Ascending aorta (tissue), 2 donors: ENCODE measurements at regions not wholly inside any gene's neighbourhood (a gene's known extent, or its start where the extent isn't known, plus 50 kb on each side); places are given as distances from the start of the nearest gene placed in this dataset.
A peak's percentile ranks its signal among the peaks of the same experiment; 100 is the strongest.

Experiments
- DNase-seq, 2 donors: peaks; one replicate each; pipeline ENCODE4 v3.0.0-alpha.2; 2019; ENCODE audit warnings: low spot score in 2 of 2
- H3K27ac ChIP-seq, 2 donors: fragments of 200-600 bp; sonication (generic); one replicate each; pipeline ENCODE4 v1.5.1; 2016 to 2017; ENCODE audit warnings: mild to moderate bottlenecking in 1 of 2
- H3K27me3 ChIP-seq: fragments of 200-600 bp; sonication (generic); one replicate; pipeline ENCODE4 v1.5.1; 2017
- H3K36me3 ChIP-seq, 2 donors: fragments of 200-600 bp; sonication (generic); one replicate each; pipeline ENCODE4 v1.5.1; 2016
- H3K4me1 ChIP-seq, 2 donors: fragments of 200-600 bp; sonication (generic); one replicate each; pipeline ENCODE4 v1.5.1; 2016 to 2017; ENCODE audit warnings: mild to moderate bottlenecking in 1 of 2
- H3K4me3 ChIP-seq, 2 donors: fragments of 200-600 bp; sonication (generic); one replicate each; pipeline ENCODE4 v1.5.1; 2016 to 2017; ENCODE audit warnings: mild to moderate bottlenecking in 1 of 2
- H3K9me3 ChIP-seq, 2 donors: fragments of 200-600 bp; sonication (generic); one replicate each; pipeline ENCODE4 v1.5.1; 2016
- intact Hi-C: fragments of 100-400 bp; cut with DNase I; formaldehyde crosslinking; loops from one replicate; pipeline ENCODE4 v1.15.1; 2023
- TF ChIP-seq, protein P1 (sequence below), 3 experiments: fragments of 200-600 bp in 2 of 3; fragments of 450-650 bp in 1 of 3; sonication (generic) in 2 of 3; IDR thresholded peaks; one replicate each; pipeline ENCODE4 v1.5.1; 2016 to 2019; ENCODE audit warnings: antibody characterized with exemption in 3 of 3, mild to moderate bottlenecking in 1 of 3, moderate library complexity in 1 of 3

DNA sequence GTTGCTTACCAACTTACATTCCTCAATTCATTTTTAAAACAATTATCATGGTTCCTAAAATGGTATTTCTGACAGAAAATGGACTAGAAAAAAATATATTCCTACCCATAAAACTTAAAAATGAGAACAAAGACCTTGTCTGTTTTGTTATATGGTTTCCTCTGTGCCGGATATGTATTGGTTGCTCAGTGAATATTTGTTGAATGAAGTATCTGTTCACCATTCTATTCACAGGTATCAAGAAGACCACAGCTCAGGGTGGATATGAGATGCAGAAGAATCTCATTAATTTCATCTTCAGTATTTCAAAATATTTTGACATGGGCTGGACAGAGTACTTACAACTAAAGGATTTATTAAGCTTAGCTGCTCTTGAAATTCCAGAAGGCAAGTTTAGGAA is 58.1 kb downstream of the TUSC7 start:
- DNase-seq = no peak
- intact Hi-C loops = no loop called here
- Histone ChIP-seq H3K9me3 (no peaks in the 10 kb centered on the region), H3K27me3 (no peaks in the 10 kb centered on the region), H3K36me3 (no peaks in the 10 kb centered on the region), H3K4me1 (no peaks in the 10 kb centered on the region), H3K27ac (no peak overlapping the region), H3K4me3 (no peak overlapping the region)
- TF ChIP-seq, protein P1, sequence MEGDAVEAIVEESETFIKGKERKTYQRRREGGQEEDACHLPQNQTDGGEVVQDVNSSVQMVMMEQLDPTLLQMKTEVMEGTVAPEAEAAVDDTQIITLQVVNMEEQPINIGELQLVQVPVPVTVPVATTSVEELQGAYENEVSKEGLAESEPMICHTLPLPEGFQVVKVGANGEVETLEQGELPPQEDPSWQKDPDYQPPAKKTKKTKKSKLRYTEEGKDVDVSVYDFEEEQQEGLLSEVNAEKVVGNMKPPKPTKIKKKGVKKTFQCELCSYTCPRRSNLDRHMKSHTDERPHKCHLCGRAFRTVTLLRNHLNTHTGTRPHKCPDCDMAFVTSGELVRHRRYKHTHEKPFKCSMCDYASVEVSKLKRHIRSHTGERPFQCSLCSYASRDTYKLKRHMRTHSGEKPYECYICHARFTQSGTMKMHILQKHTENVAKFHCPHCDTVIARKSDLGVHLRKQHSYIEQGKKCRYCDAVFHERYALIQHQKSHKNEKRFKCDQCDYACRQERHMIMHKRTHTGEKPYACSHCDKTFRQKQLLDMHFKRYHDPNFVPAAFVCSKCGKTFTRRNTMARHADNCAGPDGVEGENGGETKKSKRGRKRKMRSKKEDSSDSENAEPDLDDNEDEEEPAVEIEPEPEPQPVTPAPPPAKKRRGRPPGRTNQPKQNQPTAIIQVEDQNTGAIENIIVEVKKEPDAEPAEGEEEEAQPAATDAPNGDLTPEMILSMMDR (IDR thresholded peaks at IDR 0.05) = no peak

DNA sequence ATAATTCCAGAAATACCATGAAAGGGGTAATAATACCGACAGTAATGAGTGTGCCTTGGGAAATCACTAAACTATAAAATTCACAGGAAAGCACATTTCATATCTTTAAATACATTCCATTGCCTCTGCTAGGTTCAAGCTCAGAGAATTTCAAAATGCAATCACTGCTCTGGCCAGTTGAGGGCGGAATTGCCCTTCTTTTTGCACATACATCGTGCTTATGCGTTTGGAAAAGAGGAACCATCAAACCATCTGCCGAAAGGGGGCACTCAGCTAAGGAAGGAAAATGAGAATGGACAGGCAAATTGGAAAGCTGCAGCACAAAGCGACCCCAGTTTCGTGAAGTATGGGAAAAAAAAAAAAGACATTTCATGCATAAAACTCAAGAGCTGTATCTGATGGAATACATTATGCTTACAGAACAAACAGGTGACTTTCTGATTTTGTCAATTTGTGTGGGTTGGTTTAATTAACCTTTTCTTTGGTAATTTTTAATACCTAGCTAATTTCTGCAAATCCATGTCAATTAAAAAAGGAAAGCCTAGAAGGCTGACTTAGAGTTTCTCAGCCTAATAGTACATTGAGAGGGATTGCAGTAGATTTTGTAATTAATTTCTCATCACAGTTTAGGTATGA is 61.4 kb downstream of the TUSC7 start:
- H3K4me1 ChIP-seq = no peaks in the 10 kb centered on the region
- intact Hi-C loops = loop anchor here (2.0 to 10.0 kb wide), 2 partner anchors 754 to 948 kb away; no protein-coding TSS in a partner anchor
- no peaks in the 10 kb centered on the region for H3K27me3 ChIP-seq
- peak in 1 of 2 donors; percentile 77 for DNase-seq
- TF ChIP-seq, protein P1 (IDR thresholded peaks at IDR 0.05) = peak; percentile 50 to 88 (median 75)
- H3K9me3 ChIP-seq = no peaks in the 10 kb centered on the region
- H3K4me3 ChIP-seq = no peak overlapping the region
- no peak overlapping the region for H3K27ac ChIP-seq
- H3K36me3 ChIP-seq = no peaks in the 10 kb centered on the region

DNA sequence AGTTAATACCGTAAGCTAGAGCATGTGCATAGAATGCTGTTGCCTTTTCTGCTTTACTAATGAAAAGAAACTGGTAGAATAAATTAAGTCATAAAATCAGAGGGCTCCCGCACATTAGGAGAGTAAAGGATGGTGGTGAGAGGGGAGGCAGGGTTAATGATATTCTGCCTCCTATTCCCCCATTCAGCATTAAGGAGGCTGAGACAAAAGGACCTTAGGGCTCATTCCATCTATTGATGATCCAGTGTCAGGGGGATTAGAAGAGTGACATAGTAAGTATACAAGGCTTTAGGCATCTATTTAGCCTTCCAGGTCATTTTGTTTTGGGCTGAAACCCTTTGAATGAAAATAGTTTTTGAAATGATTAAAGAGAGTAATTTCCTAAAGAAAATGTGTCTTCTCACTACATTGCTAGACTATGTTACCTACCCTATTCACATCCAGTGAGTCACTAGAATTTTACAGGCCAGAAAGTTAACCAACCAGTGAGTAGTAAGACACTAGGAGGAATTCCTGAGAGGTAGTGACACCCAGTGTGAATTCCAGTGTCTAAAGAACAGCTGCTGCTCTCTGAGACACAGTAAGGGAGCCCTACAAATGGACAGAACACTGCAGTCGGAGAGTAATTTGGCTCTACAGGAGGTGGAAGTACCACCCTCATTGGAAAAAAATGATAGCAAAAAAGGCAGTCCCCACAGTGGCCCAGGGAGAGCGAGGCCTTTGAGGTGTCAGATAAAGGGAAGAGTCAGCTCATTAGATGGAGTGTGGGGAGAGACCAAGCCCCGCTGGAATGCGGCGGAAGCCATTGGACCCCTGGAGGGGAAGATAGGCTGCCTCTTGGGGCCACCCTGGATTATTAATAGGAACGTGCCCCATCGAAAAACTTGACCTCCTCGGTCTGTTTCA is 67.6 kb downstream of the TUSC7 start:
- H3K27me3 ChIP-seq = no peaks in the 10 kb centered on the region
- H3K4me1 ChIP-seq = no peaks in the 10 kb centered on the region
- H3K9me3 ChIP-seq = no peaks in the 10 kb centered on the region
- H3K4me3 ChIP-seq = no peak overlapping the region
- no peak for DNase-seq
- no peak overlapping the region for H3K27ac ChIP-seq
- H3K36me3 ChIP-seq = no peaks in the 10 kb centered on the region
- intact Hi-C loops = loop anchor here (10.0 kb wide), 1 partner anchor 748 kb away; no protein-coding TSS in a partner anchor
- TF ChIP-seq, protein P1 (IDR thresholded peaks at IDR 0.05) = no peak

DNA sequence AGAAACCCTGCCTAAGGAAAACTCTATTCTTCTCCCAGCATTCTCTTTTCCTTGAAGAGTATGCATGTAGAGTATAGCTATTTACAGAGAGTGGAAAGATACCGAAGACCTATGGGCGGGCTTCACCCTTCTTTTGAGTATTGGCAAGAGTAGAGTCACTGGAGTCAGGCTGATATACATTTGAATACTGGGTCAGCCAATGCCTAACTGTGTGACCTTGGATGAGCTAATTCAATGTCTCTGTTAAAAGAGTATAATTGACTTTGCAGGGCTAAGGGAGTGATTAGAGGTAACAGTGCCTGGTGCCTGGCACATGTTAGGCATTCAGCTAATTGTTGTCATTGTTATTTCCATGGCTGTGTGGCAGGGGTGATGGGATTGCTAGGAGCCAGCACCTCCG is 75.6 kb downstream of the TUSC7 start:
- H3K27me3 ChIP-seq = no peaks in the 10 kb centered on the region
- no peak overlapping the region for H3K27ac ChIP-seq
- no peaks in the 10 kb centered on the region for H3K9me3 ChIP-seq
- H3K36me3 ChIP-seq = no peaks in the 10 kb centered on the region
- H3K4me3 ChIP-seq = no peak overlapping the region
- TF ChIP-seq, protein P1 (IDR thresholded peaks at IDR 0.05) = no peak
- no peak for DNase-seq
- intact Hi-C loops = no loop called here
- H3K4me1 ChIP-seq = no peaks in the 10 kb centered on the region

DNA sequence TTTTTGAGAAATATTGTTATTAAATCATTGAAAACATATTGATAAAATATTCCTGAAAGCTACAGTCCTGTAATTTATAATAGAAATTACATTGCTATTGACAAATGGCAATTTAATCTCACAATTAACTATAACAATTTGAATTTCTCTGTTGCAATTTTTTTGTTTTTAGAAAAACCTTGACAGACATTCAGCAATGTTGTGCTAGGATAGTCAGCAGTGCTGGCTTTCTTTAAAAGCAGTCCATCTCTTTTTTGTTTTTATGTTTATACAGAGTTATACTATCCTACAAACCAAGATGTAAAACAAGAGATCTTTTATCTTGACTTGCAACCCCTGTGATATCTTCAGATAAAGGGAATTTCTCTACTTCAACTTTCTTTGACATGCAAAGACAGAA is 93.1 kb downstream of the TUSC7 start:
- TF ChIP-seq, protein P1 (IDR thresholded peaks at IDR 0.05) = no peak
- no peak overlapping the region for H3K27ac ChIP-seq
- no peaks in the 10 kb centered on the region for H3K4me1 ChIP-seq
- no peaks in the 10 kb centered on the region for H3K9me3 ChIP-seq
- no peak overlapping the region for H3K4me3 ChIP-seq
- H3K27me3 ChIP-seq = no peaks in the 10 kb centered on the region
- intact Hi-C loops = no loop called here
- H3K36me3 ChIP-seq = no peaks in the 10 kb centered on the region
- no peak for DNase-seq
